Left ventricle myocardium inferior (tissue), 1 donor: ENCODE measurements at regions not wholly inside any gene's neighbourhood (a gene's known extent, or its start where the extent isn't known, plus 50 kb on each side); places are given as distances from the start of the nearest gene placed in this dataset.

Source experiments
- DNase-seq: peaks from one replicate; pipeline ENCODE4 v3.0.0-alpha.2; 2020
- H3K27ac ChIP-seq: fragments of 200-600 bp; replicated peaks from 2 replicates; pipeline ENCODE4 v1.8.0; 2021
- H3K27me3 ChIP-seq: fragments of 200-600 bp; 2 replicates; pipeline ENCODE4 v1.8.0; 2021; ENCODE audit warnings: low read depth
- H3K36me3 ChIP-seq: fragments of 200-600 bp; 2 replicates; pipeline ENCODE4 v1.8.0; 2021
- H3K4me1 ChIP-seq: fragments of 200-600 bp; 2 replicates; pipeline ENCODE4 v1.8.0; 2021
- H3K4me3 ChIP-seq: fragments of 200-600 bp; 2 replicates; pipeline ENCODE4 v1.8.0; 2021; ENCODE audit warnings: mild to moderate bottlenecking, moderate library complexity
- H3K9me3 ChIP-seq: fragments of 200-600 bp; replicated peaks from 2 replicates; pipeline ENCODE4 v1.8.0; 2021
- CTCF ChIP-seq: fragments of 200-600 bp; IDR thresholded peaks from 2 replicates; pipeline ENCODE4 v1.8.0; 2021; ENCODE audit warnings: antibody characterized with exemption, mild to moderate bottlenecking, borderline replicate concordance
- intact Hi-C: fragments of 100-400 bp; cut with micrococcal nuclease; formaldehyde crosslinking; loops from one replicate; pipeline ENCODE4 v1.11.0; 2022
- donor health status: DM: no; HTN: yes; CAD: no; lungs with severe emphysema.

DNA sequence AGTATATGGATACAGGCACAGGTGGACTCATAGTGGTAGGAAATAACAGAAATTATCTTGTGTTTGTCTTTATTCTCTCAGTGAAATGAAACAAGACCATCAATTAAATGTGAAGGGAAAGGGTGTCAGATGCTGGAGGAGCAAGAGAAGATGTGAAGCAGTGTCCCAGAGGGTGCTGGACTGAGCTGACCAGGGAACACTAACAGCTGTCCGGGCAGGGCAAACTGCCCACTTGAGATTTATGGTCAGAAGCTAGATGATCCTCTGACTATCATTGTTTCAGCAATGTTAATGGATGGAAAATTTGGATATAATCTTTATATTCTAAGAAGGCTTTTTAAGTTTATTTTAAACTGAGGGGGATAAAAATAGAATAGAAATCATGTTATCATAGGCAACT lies 267.2 kb upstream of the SLC7A11 start:
- H3K36me3 ChIP-seq: no peaks in the 10 kb centered on the region
- TF ChIP-seq CTCF: no peak
- no peak overlapping the region for H3K4me3 ChIP-seq
- intact Hi-C loops: no loop called here
- H3K9me3 ChIP-seq: peaks cover 14% of the 10 kb centered on the region
- H3K27ac ChIP-seq: no peak overlapping the region
- H3K4me1 ChIP-seq: peaks cover 6% of the 10 kb centered on the region
- no peak for DNase-seq
- no peaks in the 10 kb centered on the region for H3K27me3 ChIP-seq

- no peak overlapping the region for H3K4me3 ChIP-seq
- intact Hi-C loops: no loop called here
- H3K27me3 ChIP-seq: no peaks in the 10 kb centered on the region
- DNase-seq: no peak
- H3K4me1 ChIP-seq: peaks cover under 1% of the 10 kb centered on the region
- no peak for TF ChIP-seq CTCF
- H3K36me3 ChIP-seq: no peaks in the 10 kb centered on the region
- H3K9me3 ChIP-seq: peaks cover 30% of the 10 kb centered on the region
- no peak overlapping the region for H3K27ac ChIP-seq
These were observed 265.4 kb upstream of the SLC7A11 start for GRCh38 chr4:138507522-138507921.

DNA sequence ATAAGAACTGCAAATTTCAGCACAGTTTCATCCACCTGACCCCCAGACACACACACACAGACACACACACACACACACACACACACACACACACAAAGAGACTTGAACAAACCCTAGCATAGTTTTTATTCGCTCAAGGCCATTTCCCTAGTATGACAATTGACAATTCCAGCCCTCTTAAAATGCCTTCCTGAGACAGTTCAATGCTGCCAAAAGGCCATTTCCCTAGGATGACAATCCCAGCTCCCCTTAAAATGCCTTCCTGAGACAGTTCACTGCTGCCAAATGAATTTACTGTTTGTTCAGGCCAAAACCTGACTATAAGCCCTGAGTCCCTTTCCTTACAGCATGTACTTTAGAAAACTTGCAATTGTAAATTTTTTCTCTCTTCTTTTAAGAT lies 259.5 kb upstream of the SLC7A11 start:
- Histone ChIP-seq H3K4me3 (no peak overlapping the region), H3K4me1 (no peaks in the 10 kb centered on the region), H3K9me3 (peaks cover 70% of the 10 kb centered on the region), H3K36me3 (peaks cover 6% of the 10 kb centered on the region), H3K27me3 (no peaks in the 10 kb centered on the region), H3K27ac (no peak overlapping the region)
- no peak for TF ChIP-seq CTCF
- no peak for DNase-seq
- intact Hi-C loops: no loop called here

GRCh38 chr4:138500869-138501268 lies 258.7 kb upstream of the SLC7A11 start:
- no peak for DNase-seq
- no peaks in the 10 kb centered on the region for H3K4me1 ChIP-seq
- H3K27ac ChIP-seq: no peak overlapping the region
- H3K36me3 ChIP-seq: peaks cover 6% of the 10 kb centered on the region
- H3K9me3 ChIP-seq: peaks cover 64% of the 10 kb centered on the region
- H3K27me3 ChIP-seq: no peaks in the 10 kb centered on the region
- H3K4me3 ChIP-seq: no peak overlapping the region
- TF ChIP-seq CTCF: no peak
- intact Hi-C loops: no loop called here

- Histone ChIP-seq H3K4me1 (no peaks in the 10 kb centered on the region), H3K27ac (no peak overlapping the region), H3K27me3 (no peaks in the 10 kb centered on the region), H3K9me3 (peaks cover 57% of the 10 kb centered on the region), H3K36me3 (peaks cover 6% of the 10 kb centered on the region), H3K4me3 (no peak overlapping the region)
- TF ChIP-seq CTCF: no peak
- no peak for DNase-seq
- intact Hi-C loops: no loop called here
These were observed 257.5 kb upstream of the SLC7A11 start for GRCh38 chr4:138499627-138500026.

DNA sequence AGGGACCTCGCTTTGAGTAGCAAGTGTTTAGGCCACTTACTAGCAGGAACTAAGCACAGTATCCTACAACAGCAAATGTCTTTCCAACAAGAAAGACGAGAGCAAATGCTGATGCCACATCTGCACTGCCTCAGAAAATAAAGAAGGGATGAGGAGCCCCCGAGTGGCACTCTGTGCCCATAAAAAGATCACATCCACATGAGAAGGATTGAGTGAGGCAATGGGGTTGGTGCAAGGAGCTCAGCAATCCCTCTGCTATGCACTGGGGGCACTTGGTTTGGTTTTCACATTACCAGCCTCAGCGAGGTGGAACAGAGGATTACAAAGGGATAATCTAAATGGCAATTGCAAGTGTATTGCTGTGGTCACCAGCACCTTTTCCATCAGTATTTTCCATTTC lies 252.8 kb upstream of the SLC7A11 start:
- H3K27me3 ChIP-seq: no peaks in the 10 kb centered on the region

More for the DNA sequence above, 252.8 kb upstream of the SLC7A11 start:
- Histone ChIP-seq H3K36me3 (peaks cover 6% of the 10 kb centered on the region), H3K4me1 (peaks cover 3% of the 10 kb centered on the region), H3K27ac (no peak overlapping the region), H3K9me3 (peaks cover 46% of the 10 kb centered on the region), H3K4me3 (no peak overlapping the region)
- intact Hi-C loops: no loop called here
- DNase-seq: no peak
- peak; percentile 42 for TF ChIP-seq CTCF
